GM19328 (cell line): ENCODE measurements at regions not wholly inside any gene's neighbourhood (a gene's known extent, or its start where the extent isn't known, plus 50 kb on each side); places are given as distances from the start of the nearest gene placed in this dataset.

Experiments used
- ATAC-seq: cut with Tn5 transposase; IDR thresholded peaks from one replicate; pipeline ENCODE4 v1.9.1; 2021; ENCODE audit warnings: mild to moderate bottlenecking, moderate library complexity; ENCODE audit not compliant: unreplicated experiment

DNA sequence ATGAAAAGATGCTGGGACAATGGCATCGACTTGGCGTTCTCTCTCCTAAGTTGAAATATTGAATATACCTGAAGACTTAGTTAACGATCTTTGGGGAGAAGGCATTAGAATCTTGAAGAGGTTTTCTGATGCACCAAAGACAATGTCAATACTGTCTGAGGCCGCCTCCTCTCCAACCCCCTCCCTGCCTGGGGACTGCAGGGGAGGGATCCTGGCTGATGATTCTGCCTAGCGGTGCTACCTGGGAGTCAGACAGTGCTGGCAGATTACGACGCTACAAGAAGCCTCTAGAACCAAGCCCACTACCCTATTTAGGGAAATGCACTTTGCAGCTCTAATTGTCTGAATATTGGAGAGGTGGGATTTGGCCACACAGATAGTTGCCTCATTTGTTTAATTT lies 145.6 kb upstream of the HABP2 start:
- ATAC-seq: no peak

DNA sequence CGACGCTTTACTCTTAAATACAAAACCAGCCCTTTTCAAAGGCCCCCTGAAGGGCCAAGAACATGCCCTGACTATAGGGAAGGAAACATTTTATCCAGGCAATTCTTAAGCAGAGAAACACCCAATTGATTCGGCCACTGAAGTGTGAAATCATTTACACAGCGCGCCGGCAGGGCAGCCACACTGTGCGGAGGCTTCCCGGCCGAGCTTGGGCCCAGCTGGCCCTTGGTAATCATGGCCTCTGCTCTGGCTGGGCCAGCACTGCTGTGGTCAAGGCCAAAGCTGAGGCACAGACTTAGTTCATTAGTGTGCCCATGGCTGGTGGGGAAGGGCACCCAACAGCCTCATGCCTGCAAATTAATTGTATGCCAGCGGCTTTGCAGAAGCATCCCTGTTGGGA lies 143.7 kb upstream of the HABP2 start:
- ATAC-seq: no peak

DNA sequence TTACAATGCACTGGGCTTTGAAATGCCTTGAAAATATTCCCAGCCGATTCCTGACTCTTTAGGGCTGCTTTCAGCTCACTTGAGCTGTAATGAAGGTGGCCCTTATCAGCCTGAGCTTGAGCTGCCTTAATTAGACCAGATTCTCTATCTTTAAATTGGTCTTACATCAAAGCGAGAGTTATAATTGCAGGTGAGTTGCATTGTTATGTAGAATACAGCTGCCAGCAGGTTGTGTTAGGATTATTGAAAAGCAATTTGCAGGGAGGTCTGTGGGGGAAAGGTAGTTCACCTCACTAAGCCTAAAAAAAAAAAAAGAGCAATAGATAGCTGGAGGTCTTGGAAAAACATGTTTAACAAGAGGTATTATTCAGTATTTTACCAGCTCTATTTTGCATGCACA lies 142.2 kb upstream of the HABP2 start:
- no peak for ATAC-seq

DNA sequence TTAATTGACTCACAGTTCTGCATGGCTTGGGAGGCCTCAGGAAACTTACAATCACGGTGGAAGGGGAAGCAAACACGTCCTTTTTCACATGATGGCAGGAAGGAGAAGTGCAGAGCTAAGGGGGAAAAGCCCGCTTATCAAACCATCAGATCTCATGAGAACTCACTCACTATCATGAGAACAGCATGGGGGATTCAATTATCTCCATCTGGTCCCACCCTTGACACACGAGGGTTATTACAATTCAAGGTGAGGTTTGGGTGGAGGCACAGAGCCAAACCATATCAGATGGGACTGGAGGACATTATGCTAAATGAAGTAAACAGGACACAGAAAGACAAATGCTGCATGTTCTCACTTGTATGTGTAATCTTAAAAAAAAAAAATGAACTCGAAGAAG lies 141.4 kb upstream of the HABP2 start:
- ATAC-seq: no peak

DNA sequence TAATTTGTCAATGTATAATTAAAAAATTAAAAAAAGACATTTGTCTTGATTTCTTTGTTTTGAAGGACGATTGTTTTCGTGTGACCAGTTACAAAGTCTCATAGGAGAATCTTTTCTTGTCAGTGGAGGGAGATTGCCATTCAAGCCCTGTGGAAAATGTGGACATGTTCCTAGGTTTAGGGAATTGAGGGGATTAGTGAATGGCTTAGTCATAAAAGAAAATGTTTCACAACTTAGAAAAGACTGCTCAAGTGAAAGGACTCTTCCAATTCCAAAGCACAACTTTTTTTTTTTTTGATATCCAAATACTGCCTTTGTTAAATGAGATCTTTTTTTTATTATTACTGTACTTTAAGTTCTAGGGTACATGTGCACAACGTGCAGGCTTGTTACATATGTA lies 140.7 kb upstream of the HABP2 start:
- no peak for ATAC-seq

DNA sequence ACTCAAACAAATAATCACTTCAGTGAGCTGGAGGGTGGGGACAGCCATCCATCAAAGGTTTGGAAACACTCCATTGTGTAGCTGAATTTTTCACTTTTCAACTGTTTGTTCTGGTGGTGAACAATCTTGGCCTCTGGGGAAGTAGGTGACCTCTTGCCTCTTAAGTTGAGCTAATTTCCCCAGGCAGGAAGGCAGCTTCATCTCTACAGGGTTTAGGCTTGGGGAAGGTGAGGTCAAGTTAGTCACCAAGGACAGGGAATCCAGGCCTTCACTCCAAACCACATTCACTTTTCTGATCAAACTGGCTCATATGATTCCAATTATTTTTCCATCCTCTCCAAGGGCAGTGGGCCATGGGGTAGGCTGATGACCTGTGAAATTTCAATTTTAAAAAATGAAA lies 138.3 kb upstream of the HABP2 start:
- no peak for ATAC-seq

DNA sequence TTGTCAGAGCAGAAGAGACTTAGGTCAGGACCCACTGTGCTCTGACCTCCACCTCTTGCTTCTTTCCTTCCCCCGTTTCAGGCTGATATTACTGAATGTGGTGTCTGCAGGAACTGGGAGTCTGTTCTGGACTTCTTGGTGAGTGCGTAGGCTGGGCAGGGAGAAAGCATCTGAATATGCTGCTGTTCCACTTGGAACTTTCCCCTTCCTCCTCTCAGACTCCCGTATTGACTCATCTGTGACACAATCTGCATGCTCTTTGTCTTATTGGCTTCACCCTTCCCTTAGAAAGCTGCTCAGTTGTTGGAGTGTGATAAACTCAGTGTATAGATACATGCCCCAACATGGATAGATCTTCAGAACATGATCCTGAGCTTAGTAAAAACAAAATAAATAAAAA lies 137.6 kb upstream of the HABP2 start:
- ATAC-seq: no peak

DNA sequence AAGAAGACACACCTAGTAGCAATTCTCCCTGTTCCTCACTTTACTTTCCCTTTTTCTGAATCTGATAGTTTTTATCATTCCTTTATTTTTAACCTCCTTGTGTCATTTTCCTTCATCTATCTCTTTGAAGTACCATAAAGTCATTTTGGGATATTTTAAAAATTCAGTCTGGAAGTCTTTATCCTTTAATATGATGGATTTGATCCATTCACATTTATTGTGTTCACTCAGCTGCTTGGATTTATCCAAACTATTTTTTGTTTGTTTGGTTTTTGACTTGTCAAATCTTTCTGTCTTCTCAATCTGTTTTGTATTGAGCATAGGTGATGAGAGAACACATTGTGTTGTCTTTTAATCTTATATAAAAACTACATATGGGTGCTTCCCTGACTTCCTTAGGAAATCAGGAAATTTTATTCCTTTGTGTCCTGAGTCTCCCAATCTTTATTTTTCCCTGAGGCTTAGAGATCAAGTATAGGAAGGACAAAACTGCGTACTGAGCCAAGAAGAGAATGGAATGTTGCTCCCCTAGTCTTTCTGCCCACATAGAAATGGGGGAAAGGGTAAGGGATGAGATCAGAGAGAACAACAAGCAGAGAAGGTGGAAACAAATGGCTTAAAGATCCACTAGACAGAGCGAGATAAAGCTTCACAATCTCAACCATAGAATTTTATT lies 132.7 kb upstream of the HABP2 start:
- no peak for ATAC-seq

DNA sequence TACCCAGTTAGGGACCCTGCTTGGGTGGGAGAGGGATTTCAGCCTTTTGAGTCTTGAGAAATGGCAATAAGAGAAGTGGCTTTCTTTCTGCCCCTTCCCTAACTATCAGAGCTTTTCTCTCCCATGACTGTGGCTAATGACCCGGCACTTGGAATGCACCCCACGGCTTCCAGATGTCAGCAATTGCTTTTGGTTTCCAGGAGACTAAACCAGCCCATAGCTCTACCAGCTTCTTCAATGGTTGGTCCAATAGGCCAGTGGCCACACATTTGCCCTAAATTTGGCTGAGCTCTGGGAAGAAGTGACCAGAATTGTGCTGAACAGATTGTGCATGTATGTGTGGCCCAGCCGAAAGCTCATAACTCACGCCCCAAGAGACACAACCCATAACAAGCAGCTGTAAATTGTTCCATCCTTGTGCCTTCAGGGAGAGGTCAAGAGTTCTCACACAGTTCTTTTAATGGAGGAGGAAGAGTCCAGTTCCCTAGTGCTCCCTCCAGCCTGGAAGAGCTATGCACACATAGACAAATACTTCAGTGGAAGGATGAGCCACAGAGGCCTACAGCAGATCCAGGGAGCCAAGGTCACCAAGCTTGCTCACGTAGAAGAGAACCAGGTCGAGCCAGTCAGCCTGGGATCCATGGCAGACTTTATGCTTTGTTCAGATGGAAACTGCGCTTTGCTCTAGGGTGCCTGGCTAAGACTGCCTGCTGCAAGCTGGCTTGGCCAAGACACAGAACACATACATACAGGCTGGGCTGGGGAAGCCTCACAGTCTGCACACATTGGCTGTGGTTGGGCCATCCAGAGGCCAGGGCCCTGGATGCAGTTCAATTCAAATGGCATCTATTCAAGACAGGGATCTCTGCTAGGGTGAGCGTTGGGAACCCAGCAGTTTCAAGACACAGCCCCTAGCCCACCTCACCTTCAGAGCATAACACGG lies 131.8 kb upstream of the HABP2 start:
- no peak for ATAC-seq

DNA sequence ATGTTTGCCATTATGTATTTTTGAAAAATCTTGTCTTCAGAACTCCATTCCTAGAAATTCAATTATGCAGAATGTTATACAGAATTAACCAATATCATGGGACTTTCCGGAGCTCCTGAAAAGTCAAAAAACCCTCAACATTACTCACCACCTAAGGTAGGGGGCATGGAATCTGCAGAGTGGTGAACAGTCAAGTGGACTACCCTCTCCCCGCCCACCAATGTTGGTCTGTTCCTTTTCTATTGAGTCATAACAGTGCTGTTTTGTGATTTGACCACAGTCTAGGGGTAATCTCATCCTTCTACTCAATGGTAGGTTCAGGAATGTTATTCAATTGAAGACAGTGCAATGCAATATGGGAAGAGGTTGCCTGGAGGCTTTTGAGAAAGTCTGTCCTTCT lies 130.5 kb upstream of the HABP2 start:
- ATAC-seq: no peak

DNA sequence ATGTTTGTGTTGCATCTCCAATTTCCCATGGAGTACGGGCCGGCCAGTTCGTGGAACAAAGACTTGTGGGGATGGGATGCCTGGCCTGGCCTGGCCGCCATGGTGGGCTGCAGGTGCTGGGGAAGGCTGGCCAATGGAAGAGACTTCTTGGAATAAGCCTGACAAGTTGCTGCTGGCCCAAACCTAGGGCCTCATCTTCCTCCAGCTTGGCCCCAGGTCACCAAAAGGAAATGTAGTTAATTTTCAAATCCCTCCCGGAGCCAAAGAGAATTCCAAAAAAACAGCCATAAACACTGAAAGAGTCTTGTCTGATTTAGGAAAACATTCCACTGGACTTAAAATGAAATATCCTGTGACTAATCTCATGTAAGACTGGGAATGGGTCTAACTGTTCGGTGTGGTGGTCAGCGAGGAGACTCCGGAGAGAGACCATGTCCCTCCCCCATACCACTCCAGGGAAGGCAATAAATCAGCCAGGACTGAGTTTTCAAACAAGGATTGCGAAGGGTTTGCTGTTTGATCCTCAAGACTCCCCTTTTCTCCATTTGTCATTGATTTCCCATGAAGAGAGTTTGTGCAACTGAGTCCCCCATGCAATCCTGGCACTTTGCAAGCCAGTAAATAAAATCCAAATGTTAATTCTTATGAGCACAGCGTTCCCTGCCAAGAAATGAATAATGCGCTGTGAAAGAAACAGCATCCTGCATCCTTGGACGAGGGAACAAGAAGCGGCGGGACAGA lies 128.7 kb upstream of the HABP2 start:
- ATAC-seq: no peak

DNA sequence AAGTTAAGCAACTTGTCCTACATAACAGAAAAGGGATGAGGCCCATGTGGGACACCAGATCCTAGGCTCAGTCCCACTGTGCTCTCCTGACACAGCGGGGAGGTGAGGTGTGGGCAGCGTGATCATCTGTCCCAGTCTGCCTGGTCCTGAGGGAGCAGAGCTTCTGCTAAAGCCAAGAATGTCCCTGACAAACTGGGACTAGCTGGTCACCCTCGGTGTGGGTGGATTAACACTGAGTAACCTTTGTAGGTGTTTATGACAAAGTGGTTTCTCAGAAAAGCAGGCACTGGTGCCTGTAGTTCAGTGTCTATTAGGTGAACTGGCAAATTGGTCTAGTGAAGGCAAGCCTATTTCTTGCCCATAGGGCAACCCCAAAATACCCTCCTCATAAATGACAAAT lies 127.8 kb upstream of the HABP2 start:
- ATAC-seq: no peak

DNA sequence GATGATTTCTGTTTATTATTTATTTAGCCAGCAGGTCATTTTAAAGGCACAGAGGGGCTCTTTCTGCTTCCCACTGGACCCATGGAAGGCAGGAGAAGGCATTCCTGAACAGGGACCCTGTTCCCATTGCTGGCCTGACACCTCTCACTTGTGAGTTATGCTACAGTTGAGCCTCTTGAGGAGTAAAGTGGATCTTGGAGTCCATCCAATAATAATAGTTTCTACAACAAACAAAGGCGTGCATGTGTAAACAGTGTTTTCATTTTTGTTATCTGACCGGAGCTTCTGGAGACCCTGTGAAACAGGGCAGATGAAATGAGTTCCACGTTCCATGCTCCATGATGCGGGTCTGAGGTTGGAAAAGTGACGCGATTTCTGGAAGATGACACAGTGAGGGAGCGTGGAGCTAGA lies 127.3 kb upstream of the HABP2 start:
- ATAC-seq: no peak

DNA sequence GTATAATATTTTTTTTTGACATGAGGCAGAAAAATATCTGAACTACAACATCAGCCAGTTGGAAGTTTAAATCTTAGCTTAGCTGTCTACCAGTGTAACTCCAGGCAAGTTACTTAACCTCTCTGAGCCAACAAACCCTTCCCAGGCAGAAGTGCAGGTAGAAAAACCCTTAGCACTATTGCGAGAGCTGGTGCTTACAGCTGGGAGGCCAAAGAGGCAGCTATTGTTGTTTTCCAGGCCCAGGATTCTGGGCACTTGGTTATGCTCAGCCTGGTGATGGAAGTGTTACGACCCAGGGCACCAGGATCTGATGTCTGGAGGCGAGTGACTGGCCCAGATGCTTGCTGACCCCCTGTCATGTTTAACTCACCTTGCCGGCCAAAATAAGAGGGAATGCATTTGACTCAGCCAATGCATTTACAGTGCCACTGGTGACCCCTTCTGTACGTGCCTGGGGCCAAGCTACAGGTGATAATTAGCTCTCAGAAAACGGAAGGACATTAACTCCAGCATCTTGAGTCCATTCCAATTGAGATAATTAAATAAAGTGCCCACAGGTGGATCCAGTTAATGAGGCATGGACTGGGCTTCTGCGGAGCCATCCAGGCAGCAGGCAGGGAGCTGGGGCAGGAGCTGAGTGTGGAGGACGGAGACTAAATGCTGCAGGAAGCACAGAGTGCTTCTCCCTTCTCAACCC lies 126.5 kb upstream of the HABP2 start:
- ATAC-seq: no peak

DNA sequence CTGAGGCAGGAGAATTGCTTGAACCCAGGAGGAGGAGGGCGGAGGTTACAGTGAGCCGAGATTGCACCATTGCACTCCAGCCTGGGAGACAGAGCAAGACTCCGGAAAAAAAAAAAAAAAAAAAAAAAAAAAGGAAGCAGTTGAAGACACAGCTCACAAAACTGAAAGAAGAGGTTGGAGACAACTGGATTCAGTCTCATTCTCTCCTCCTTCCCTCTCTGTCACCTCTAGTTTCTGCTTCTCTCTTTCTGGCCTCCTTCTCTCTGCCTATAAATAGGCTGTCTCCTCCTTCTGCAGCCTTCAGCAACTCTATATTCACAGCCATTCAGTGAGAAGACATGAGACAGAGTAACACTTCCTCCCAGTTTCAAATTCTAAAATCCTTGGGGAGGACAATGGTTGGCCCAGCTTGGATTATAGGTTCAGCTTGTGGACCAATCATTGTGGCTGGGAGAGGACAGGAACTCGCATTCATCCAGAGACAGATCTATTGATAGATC lies 125.6 kb upstream of the HABP2 start:
- no peak for ATAC-seq

DNA sequence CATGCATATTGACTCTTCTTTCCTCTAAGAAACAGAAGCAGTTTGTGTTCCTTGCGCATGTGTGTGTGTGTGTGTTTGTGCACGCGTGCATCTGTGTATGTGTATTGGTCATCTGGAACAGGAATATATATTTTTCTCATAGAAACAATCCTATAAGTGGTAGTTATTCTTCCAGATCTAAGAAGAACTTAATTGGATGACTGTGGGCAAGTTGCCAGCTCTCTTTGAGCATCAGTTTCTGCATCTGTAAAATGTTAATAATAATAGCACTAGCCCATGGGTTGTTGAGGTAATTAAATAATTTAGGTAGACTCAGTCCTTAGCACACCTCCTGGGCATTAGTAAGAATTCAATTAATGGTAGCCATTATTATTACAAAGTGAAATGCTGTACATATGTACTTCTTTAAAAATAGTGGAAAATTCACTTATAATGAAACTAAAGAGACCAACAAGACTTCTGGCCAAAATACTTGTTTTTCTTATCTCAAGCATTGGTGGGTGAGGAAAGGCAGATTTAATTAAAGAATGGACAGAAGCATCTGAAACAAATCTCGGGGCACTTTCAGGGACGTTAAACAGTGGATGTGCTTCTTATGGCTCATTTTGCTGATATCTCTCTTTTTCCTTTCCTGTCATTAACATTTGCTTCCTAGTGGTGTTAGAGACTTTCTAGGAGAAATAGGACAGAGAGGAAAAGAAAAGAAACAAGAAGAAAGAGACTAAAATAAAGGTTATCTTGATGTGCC lies 124.9 kb upstream of the HABP2 start:
- ATAC-seq: no peak

DNA sequence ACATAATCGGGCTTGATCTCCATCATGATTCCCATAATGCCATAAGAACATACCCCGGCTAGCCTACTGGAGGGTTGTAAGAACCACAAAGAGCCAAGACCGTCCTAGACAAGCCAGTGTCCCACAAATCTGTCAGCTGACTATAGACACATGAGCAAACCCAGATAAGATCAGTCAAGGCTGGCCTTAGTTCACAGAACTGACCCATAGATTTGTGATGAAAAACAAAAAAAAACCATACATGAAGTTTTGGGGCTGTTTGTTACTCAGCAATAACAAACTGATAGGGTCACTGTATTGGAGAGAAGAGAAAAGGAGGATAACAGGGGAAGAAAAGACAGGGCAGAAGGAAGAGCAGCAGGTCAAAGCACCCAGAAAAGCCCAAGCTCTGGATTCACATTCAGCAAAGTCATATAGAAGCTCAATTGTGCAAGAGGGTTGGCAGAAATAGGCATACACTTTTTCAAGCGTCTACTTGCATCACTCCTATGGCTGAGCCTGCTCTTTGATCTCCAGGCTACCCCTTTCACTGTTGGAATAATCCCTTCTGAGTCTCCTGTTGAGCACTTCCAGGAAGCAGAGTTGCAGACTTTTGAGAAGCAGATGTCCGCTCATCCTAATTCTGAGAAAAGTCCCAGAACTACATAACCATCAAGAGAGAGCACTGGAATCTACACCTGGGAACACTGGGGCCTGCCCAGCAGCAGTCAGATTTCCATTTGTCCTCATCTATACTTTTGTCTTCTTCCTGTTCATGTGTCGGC lies 122.0 kb upstream of the HABP2 start:
- ATAC-seq: no peak

DNA sequence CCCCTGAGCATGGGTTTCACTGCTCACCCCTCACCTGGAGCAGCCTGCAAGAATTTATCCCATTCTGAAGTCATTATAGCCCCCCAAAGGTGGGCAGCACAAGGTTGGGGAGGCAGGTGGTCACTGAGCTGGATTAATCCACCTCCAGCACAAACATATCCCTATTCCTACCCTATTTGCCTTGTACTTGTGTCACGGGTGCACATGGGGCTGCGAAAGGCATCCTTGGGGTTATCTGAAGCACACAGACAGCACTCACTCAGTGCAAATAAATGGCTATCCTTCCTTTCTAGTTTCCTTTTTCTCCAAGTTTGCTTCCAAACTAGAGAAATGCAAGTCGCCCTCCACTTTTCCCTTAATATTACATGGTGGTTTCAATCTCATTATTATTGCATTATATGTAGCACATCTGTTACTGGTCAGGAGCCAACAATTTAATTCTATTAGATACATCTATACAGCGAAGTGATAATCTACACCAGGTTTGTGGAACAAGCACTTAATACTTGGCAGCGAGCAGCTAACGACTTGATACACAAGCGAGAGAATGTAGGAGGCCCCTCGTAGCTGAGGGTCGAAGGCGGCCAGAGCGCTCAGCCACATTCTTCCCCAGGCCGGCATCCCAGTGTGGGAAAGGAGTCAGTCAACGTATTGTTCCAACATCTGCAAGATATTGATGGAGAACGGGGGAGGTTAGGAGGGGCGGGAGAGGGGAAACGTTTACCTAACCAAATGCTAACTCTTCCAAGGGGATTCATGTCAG lies 121.3 kb upstream of the HABP2 start:
- no peak for ATAC-seq

DNA sequence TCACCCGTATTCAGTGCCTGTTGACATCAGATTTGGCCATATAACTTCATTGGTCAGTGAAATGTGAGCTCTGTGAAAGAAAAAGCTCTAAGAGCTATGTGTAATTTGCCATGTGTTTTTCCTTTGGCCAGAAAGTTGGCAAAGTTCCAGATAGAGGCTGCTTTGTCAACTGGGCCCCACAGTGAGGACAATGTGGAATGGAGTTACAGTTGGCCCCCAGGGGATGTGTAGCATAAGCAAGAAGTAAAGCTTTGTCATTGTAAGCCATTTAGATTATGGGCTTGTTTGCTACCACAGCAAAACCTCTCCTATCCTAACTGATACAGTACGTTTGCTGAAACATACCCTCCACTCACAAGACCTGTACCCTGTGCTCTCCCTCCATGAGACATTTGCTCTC lies 119.1 kb upstream of the HABP2 start:
- no peak for ATAC-seq
